SK-N-SH treated with all-trans-retinoic acid at 6 μM for 48 hours (cell line): ENCODE measurements at regions not wholly inside any gene's neighbourhood (a gene's known extent, or its start where the extent isn't known, plus 50 kb on each side); places are given as distances from the start of the nearest gene placed in this dataset.

ENCODE experiments used
- ATAC-seq: fragments of 200-7000 bp; cut with Tn5 transposase; 3 replicates; pipeline ENCODE4 v1.9.1; 2020; ENCODE audit warnings: mild to moderate bottlenecking, moderate library complexity
- BACH2 ChIP-seq: fragments of 250-450 bp; sonication (Bioruptor Pico); IDR thresholded peaks from 2 replicates; pipeline ENCODE4 v1.9.0; 2021; ENCODE audit warnings: mild to moderate bottlenecking, borderline replicate concordance
- CREB5 ChIP-seq: fragments of 250-450 bp; sonication (Bioruptor Pico); IDR thresholded peaks from 2 replicates; pipeline ENCODE4 v1.5.1; 2020; ENCODE audit warnings: low read depth, mild to moderate bottlenecking, moderate library complexity
- CSDC2 ChIP-seq: fragments of 250-450 bp; sonication (Bioruptor Pico); IDR thresholded peaks from 2 replicates; pipeline ENCODE4 v1.5.0; 2020; ENCODE audit warnings: mild to moderate bottlenecking, moderate library complexity
- CSRNP3 ChIP-seq: fragments of 250-450 bp; sonication (Bioruptor Pico); IDR thresholded peaks from 2 replicates; pipeline ENCODE4 v1.5.1; 2021; ENCODE audit warnings: mild to moderate bottlenecking, moderate library complexity
- GLIS3 ChIP-seq: fragments of 250-450 bp; sonication (Bioruptor Pico); IDR thresholded peaks from 2 replicates; pipeline ENCODE4 v1.5.0; 2020; ENCODE audit warnings: mild to moderate bottlenecking, moderate library complexity
- OSR1 ChIP-seq: fragments of 250-450 bp; sonication (Bioruptor Pico); IDR thresholded peaks from 2 replicates; pipeline ENCODE4 v1.8.0; 2022; ENCODE audit warnings: moderate library complexity, mild to moderate bottlenecking, inconsistent platforms
- PATZ1 ChIP-seq: fragments of 250-450 bp; sonication (Bioruptor Pico); IDR thresholded peaks from 2 replicates; pipeline ENCODE4 v1.8.0; 2020; ENCODE audit warnings: mild to moderate bottlenecking, moderate library complexity, borderline replicate concordance
- POU6F1 ChIP-seq: fragments of 250-450 bp; sonication (Bioruptor Pico); IDR thresholded peaks from 2 replicates; pipeline ENCODE4 v1.8.0; 2021; ENCODE audit warnings: low read depth, mild to moderate bottlenecking, moderate library complexity, borderline replicate concordance
- PPARA ChIP-seq: fragments of 250-450 bp; sonication (Bioruptor Pico); IDR thresholded peaks from 2 replicates; pipeline ENCODE4 v1.5.0; 2020; ENCODE audit warnings: mild to moderate bottlenecking, borderline replicate concordance
- RARB ChIP-seq: fragments of 250-450 bp; sonication (Bioruptor Pico); IDR thresholded peaks from 2 replicates; pipeline ENCODE4 v1.8.0; 2021; ENCODE audit warnings: mild to moderate bottlenecking, moderate library complexity
- TOX ChIP-seq: fragments of 250-450 bp; sonication (Bioruptor Pico); IDR thresholded peaks from 2 replicates; pipeline ENCODE4 v1.8.0; 2021; ENCODE audit warnings: mild to moderate bottlenecking, moderate library complexity, borderline replicate concordance
- TSHZ2 ChIP-seq: fragments of 250-450 bp; sonication (Bioruptor Pico); IDR thresholded peaks from 2 replicates; pipeline ENCODE4 v1.5.0; 2020; ENCODE audit warnings: mild to moderate bottlenecking, moderate library complexity
- ZC3H10 ChIP-seq: fragments of 250-450 bp; sonication (Bioruptor Pico); IDR thresholded peaks from 2 replicates; pipeline ENCODE4 v1.5.1; 2021; ENCODE audit warnings: mild to moderate bottlenecking, moderate library complexity
- ZFP3 ChIP-seq: fragments of 250-450 bp; sonication (Bioruptor Pico); IDR thresholded peaks from 2 replicates; pipeline ENCODE4 v1.5.0; 2020; ENCODE audit warnings: mild to moderate bottlenecking, moderate library complexity
- ZFP30 ChIP-seq: fragments of 450-650 bp; formaldehyde crosslinking; IDR thresholded peaks from 2 replicates; pipeline ENCODE4 v1.5.0; 2022; ENCODE audit warnings: mild to moderate bottlenecking, moderate library complexity
- ZNF565 ChIP-seq: fragments of 450-650 bp; formaldehyde crosslinking; conservative IDR thresholded peaks from 2 replicates; pipeline ENCODE4 v1.5.0; 2020; ENCODE audit warnings: low read depth, mild to moderate bottlenecking, moderate library complexity
- ZNF70 ChIP-seq: fragments of 450-650 bp; formaldehyde crosslinking; IDR thresholded peaks from 2 replicates; pipeline ENCODE4 v1.5.0; 2020; ENCODE audit warnings: mild to moderate bottlenecking, moderate library complexity
- ZNF8 ChIP-seq: fragments of 450-650 bp; formaldehyde crosslinking; IDR thresholded peaks from 2 replicates; pipeline ENCODE4 v1.5.0; 2020; ENCODE audit warnings: mild to moderate bottlenecking, moderate library complexity

GRCh38 chr17:34721326-34721725 lies 141.9 kb downstream of the TMEM132E start:
- no peak for TF ChIP-seq PPARA (CRISPR knock-in tag)
- TF ChIP-seq POU6F1: no peak
- no peak for TF ChIP-seq BACH2
- no peak for TF ChIP-seq GLIS3 (CRISPR knock-in tag)
- TF ChIP-seq TOX (CRISPR knock-in tag): no peak
- no peak for TF ChIP-seq ZNF70 (CRISPR knock-in tag)
- TF ChIP-seq ZC3H10 (CRISPR knock-in tag): no peak
- TF ChIP-seq PATZ1 (CRISPR knock-in tag): no peak
- no peak for ATAC-seq

GRCh38 chr17:34720760-34721159 lies 141.4 kb downstream of the TMEM132E start:
- no peak for ATAC-seq
- no peak for TF ChIP-seq PPARA (CRISPR knock-in tag)
- no peak for TF ChIP-seq CSDC2 (CRISPR knock-in tag)
- TF ChIP-seq PATZ1 (CRISPR knock-in tag): no peak
- TF ChIP-seq CSRNP3 (CRISPR knock-in tag): no peak
- TF ChIP-seq RARB: no peak

GRCh38 chr17:34719569-34719968 lies 140.2 kb downstream of the TMEM132E start:
- ATAC-seq: no peak

More at GRCh38 chr17:34719569-34719968, 140.2 kb downstream of the TMEM132E start:
- TF ChIP-seq CREB5 (CRISPR knock-in tag): no peak
- no peak for TF ChIP-seq POU6F1
- TF ChIP-seq OSR1 (CRISPR knock-in tag): no peak
- no peak for TF ChIP-seq TSHZ2 (CRISPR knock-in tag)
- TF ChIP-seq ZNF70 (CRISPR knock-in tag): no peak
- no peak for TF ChIP-seq CSRNP3 (CRISPR knock-in tag)
- TF ChIP-seq ZC3H10 (CRISPR knock-in tag): no peak
- TF ChIP-seq ZNF565 (CRISPR knock-in tag): no peak
- no peak for TF ChIP-seq GLIS3 (CRISPR knock-in tag)
- TF ChIP-seq ZFP3 (CRISPR knock-in tag): no peak
- TF ChIP-seq ZNF8: no peak
- no peak for TF ChIP-seq ZFP30 (CRISPR knock-in tag)
- no peak for TF ChIP-seq CSDC2 (CRISPR knock-in tag)
